GM19324 (cell line): ENCODE measurements at regions not wholly inside any gene's neighbourhood (a gene's known extent, or its start where the extent isn't known, plus 50 kb on each side); places are given as distances from the start of the nearest gene placed in this dataset.

Experiments used
- ATAC-seq: cut with Tn5 transposase; IDR thresholded peaks from one replicate; pipeline ENCODE4 v1.9.1; 2021; ENCODE audit warnings: mild to moderate bottlenecking, moderate library complexity; ENCODE audit not compliant: unreplicated experiment, low FRiP score

- no peak for ATAC-seq
Measured at GRCh38 chr18:43868497-43868995, 591.3 kb upstream of the SYT4 start.

DNA sequence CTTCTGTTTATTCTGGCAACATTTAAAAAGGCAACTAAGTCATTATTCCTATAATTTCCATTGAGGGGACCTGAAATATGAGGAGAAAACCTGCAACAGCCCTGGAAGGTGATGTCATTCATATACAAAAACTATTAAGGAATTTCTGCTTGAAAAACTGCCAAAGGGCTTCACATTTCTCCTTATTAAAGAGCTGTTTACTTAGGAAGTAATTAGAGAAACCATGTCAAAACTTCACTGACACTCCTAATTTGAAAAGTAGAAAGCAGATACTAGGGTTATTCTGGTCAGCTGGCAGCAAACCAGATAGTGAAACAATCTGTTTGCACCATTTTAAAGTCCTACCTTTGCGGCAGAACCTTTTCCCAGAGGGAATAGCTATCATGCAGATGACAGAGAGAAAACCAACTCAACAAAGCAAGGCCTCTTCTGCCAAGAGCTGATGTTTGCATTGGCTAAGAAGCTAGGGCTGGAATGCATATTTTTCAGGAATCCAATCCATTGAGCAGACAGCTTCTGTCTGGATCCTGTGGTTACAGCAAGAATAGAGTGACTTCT lies 592.2 kb upstream of the SYT4 start:
- no peak for ATAC-seq

- ATAC-seq = no peak
Measured at GRCh38 chr18:43870626-43871025, 593.3 kb upstream of the SYT4 start.

DNA sequence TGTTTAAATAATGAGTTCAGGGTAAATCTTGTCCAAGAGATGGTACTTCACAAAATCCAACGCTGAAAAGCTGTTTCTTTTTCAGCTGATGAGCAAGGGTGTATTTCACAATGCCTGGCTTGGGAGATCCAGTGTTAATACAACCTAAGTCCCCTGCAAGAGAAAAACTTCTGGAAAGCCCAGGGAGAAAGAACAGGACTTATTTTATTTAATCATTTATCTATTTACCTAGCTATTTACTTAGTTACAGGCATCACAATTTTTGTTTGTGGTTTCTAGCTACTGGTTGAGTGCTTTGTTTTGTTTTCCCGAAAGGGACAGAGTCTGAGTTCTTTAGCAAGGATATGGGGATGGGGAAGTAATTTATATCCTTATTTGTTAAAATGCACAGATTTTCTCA lies 598.2 kb upstream of the SYT4 start:
- no peak for ATAC-seq

DNA sequence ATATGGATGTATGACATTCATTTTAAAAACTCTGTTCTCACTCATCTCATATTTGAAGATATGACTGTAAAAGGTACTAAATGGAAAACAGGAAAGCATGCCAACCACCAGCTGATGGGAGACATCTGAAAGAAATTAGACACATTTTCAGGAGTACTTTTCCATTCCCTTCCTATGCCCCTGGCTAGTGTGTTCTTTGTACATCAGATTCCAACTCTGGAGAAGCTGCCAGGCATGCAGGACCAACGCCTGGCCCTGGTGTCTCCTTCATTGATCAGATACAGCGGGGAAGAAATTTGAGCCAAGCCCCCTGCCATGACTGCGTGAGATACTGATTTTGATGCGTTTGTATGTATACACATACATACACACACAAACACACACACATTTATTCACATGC lies 599.0 kb upstream of the SYT4 start:
- no peak for ATAC-seq

- ATAC-seq = no peak
Measured at GRCh38 chr18:43876748-43877147, 599.5 kb upstream of the SYT4 start.

DNA sequence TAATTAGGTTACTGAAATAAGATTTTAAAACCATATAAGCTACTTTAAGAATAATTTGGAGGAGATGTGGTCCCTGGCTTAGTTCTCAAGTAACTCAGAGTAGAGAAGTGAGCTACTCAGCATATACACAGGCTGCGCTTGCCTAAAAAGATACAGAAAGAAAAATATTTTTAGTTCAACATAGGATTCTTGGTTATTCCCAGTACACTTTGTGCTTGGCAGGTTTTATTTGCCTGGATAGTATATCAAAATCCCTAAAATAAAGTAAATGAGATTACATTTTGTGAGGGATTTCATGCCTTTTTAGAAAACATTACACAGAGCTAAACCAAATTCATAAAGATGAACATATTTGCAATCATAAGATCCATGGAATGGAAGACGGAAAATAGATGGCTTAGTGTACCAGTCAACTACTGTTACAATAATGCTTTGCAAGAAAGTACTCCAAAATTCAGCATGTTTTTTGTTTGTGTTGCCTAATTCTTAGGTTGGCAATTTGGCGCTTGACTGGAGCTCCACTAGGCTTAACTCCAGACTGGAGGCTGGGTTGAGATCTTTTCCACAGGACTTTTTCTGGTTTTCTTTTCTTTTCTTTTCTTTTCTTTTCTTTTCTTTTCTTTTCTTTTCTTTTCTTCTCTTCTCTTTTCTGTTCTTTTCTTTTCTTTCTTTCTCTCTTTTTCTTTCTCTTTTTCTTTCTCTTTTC lies 600.5 kb upstream of the SYT4 start:
- no peak for ATAC-seq

- ATAC-seq = no peak
Measured at GRCh38 chr18:43879415-43879814, 602.1 kb upstream of the SYT4 start.

- ATAC-seq = no peak
Measured at GRCh38 chr18:43882358-43883055, 605.2 kb upstream of the SYT4 start.

- no peak for ATAC-seq
Measured at GRCh38 chr18:43883886-43884285, 606.6 kb upstream of the SYT4 start.

GRCh38 chr18:43886341-43886740 lies 609.1 kb upstream of the SYT4 start:
- ATAC-seq = no peak

DNA sequence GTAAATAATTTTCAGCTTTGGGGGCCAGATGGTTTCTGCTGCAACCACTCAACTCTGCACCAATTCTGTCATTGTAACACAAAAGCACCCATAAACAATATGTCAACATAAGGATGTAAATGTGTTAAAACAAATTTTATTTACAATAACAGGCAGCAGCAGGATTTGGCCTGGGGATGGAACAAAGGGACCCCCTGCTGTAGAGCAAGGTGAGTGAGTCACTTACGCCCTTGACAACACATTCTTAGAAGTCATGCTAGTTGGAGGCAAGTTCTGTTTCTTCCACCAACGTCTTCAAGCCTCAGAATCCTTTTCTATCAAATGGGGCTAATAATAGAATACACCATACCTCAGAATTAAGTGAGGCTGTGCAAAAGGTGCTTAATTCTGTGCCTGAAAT lies 610.2 kb upstream of the SYT4 start:
- no peak for ATAC-seq

GRCh38 chr18:43888598-43888997 lies 611.3 kb upstream of the SYT4 start:
- ATAC-seq = no peak

DNA sequence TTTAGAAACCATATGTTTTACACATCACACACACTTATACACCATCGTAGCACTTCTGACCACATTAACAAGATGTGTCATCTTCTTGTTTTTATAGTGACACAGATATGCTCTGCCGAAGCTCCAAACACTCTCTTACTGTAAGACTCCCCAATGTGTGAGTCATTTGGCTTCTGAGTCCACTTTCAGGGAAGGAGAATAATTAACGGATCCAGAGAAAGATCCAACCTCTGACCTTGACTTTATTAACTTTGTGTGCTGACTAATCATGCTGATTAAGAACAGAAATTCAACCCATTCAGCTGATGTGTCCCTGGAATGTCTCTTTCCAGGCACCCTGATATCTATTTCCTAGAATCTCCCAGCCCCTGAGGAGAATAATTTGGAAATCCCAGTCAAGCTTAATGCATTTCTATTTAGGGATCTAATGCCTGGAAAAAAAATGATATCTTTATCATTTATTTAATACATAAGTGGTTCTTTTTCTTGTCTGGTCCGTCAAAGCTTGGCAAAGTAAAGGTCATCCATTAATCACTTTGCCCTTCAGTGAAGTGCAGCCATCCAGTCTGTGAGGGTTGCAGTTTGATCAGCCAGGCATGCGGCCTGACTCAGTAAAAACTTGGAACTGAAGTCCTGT lies 615.8 kb upstream of the SYT4 start:
- ATAC-seq = no peak

- no peak for ATAC-seq
Measured at GRCh38 chr18:43904209-43904837, 627.0 kb upstream of the SYT4 start.

- ATAC-seq = no peak
Measured at GRCh38 chr18:43914018-43914417, 636.7 kb upstream of the SYT4 start.

- ATAC-seq = no peak
Measured at GRCh38 chr18:43916984-43917383, 639.7 kb upstream of the SYT4 start.

DNA sequence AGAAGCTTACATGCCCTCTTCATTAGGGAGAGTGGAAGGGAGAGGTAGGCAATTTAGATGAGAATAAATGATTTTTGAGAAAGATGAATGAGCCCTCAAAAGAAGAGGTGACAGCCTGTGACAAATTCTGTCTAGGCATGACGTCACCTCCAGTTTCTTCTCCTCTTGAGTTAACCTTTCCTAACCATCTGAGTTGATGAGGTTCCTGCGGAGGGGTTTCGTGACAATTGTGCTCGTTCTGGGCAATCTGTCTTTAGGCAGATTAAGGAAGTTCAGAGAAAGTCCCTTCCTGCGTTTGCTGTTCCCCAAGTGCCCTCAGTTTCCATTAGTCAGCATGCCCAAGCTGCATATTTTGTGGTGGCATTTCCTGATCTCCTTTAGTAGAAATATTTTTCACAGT lies 640.2 kb upstream of the SYT4 start:
- no peak for ATAC-seq

DNA sequence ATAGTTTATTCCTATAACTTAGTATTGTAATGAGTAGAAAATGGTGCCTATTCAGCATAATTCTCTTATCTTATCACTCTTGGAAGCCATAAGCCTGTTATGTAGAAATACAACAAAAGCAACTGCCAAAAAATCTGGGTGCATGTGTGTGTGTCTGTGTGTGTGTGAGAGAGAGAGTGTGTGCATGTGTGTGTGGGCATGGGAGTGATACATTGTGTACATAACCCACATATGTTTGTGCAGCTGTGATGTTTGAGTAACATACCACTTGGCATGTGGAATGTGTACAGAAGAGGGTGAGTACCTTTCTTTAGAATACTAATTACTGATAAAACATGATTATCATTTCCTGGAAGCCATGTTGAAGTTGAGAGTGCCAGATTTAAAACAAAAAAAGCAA lies 642.3 kb upstream of the SYT4 start:
- no peak for ATAC-seq

DNA sequence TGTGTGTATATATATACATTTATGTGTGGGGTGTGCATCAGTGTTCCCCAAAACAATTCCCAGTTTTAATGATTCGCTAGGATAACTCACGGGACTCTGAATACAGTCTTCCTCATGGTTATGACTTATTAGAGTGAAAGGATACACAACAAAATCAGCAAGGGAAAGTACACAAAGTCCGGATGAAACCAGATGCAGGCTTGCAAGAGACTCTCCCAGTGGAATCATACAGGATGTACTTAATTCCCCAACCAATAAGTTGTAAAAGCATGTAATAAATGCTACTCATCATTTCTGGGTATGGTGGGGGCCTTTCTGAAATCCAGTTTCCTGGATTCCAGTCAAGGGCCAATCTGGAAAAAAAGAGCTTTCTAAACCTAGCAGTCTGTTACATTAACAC lies 654.1 kb upstream of the SYT4 start:
- no peak for ATAC-seq

GRCh38 chr18:43932140-43932539 lies 654.9 kb upstream of the SYT4 start:
- no peak for ATAC-seq
